Embryonic facial prominence (tissue), 1 donor: ENCODE measurements at regions not wholly inside any gene's neighbourhood (a gene's known extent, or its start where the extent isn't known, plus 50 kb on each side); places are given as distances from the start of the nearest gene placed in this dataset.

Source experiments
- DNase-seq: peaks from one replicate; pipeline ENCODE4 v3.0.0-alpha.2; 2016; ENCODE audit errors: extremely low spot score

DNA sequence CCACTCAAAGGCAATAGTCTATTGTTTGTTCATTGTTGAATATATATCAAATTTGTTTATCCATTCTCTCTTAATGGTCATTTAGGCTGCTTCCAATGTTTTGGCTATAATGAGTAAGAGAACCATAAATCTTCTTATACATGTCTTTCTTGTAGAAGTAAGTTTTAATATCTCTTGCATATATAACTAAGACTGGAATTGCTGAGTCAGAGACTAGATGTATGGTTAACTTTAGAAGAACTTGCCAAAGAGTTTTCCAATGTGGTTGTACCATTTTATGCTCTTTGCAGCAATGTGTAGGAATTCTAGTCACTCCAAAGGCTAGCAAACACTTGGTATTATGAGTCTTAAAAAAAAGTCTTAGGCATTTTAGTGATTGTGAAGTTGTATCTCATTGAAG is 610.0 kb upstream of the GCFC2 start:
- no peak for DNase-seq

DNA sequence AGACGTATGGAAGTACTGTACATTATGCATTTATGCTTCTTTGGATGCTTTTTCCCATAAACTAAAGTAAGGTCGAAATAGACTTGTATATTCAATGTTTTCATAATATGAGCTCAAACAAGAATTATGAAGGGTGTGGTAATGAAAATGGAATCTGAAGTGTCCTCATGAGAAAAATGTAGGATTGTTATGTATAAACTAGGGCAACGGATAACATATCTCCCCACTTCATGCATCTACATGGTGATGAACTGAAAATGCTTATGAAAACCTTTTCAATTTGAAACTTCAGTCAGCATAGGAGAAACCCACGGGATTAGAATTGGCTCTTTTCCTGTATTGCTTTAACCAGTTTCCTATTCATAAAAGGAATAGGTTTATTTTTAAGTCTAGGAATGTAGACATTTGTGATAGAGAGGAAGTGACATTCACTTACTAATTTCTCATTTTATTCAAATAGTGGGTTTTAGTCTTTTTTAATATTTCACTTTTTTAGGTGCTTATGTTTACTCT is 608.2 kb upstream of the GCFC2 start:
- DNase-seq, result no peak

GRCh38 chr2:76316691-76317090 is 606.0 kb upstream of the GCFC2 start:
- no peak for DNase-seq

DNA sequence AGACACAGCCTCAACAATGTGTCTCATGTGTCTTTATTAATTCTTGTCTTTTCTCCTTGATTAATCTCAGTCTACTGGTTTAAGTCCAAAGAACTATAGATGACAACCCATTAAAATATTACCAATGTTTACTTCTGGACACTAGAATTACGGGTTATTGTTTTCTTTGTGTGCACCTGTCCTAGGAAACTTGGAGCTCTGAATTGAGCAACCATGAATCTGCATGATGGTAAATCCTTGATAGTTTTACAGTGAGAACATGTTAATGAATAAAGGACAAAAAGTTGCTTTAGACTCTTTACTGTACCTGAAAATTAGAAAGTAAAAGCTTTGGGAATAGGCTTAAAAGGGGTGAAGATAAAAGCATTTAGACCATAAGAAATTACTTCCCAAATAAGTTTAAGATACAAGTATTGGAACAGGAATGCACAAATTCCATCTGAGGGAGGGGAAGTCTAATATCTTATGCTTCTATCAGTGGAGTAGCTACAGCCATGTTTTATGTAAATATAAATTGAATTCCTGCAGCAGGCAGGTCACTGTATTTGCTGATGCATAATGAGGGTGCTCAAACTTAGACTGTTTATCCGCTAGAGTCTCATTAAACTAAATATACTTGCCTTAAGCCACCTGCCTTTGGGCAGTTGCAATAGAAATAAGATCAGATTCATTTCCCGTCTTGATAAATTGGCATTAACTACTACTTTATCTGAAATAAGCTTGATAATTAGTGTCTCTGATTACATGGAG is 603.7 kb upstream of the GCFC2 start:
- DNase-seq, result no peak

DNA sequence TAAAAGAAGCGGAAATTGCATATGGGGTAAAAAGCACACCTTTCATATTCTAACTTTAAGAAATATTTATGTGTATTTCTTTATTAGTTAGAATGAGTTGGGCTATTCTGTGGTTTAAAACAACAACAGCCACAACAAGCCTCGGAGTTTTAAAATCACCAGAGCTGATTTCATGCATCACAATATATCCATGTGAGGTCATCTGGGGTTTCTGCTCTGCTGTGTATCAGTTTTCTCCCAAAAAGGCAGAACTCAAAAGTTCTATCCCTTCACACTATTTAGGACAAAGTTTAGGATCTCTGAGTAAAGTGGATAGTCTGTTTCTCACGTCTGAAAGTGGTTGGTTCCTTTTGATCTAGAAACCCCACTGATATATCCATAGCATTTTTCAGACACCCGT is 601.5 kb upstream of the GCFC2 start:
- DNase-seq, result no peak

- no peak for DNase-seq
Measured at GRCh38 chr2:76311728-76312127, 601.0 kb upstream of the GCFC2 start.

GRCh38 chr2:76310894-76311633 is 600.3 kb upstream of the GCFC2 start:
- peak; percentile 17 for DNase-seq

- no peak for DNase-seq
Measured at GRCh38 chr2:76307495-76307894, 596.8 kb upstream of the GCFC2 start.

DNA sequence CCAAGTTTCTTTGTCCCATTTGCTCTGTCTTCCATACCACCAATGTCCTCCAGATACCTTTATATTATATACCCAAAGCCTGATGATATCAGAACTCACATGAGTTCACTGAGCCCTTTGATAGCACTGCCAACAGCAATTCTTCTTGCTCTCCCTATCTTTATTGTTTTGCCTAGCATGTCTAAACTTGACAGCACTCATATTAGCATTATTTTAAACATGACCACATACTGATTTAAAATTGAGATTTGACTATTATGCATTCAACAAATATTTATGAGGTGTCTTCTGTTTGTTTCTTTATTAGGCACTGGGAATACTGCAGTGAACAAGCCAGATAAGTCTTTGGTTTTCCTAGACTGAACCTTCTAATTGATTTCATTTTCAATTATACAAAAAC is 587.3 kb upstream of the GCFC2 start:
- no peak for DNase-seq

DNA sequence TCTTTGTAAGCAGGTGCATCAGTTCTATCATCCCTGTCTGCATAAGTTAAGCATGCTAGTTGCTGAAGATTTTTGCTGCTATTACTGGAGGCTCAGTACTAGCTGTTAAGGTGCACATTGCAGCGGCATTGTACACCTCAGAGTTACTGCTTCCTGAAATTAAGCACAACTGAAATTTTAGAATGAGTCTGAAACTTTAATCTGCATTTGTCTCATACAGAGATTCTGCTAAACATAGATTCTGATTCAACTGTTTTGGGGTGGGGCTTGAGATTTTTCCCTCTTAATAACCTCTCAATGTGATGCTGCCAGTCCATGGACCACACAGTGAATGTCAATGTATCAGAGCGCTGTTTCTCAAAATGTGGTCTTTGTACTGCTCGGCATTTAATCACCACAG is 585.7 kb upstream of the GCFC2 start:
- DNase-seq, result no peak

DNA sequence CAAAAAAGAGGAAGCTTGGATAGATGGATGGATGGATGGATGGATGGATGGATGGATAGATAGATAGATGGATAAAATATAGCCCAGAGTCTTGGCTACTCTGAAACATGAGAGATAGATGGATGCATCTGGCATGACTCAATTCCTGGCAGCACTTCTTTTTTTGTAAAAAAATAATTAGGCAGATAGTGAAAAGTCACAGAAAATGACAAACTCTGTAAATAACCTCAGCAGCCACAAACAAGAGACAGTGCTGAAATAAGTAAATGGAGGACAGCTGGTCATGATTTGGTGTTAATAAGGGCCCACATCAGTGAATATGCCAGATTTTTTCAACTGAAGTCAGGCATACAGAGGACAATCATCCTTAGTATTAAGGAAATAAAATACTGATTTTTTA is 585.0 kb upstream of the GCFC2 start:
- DNase-seq, result no peak

DNA sequence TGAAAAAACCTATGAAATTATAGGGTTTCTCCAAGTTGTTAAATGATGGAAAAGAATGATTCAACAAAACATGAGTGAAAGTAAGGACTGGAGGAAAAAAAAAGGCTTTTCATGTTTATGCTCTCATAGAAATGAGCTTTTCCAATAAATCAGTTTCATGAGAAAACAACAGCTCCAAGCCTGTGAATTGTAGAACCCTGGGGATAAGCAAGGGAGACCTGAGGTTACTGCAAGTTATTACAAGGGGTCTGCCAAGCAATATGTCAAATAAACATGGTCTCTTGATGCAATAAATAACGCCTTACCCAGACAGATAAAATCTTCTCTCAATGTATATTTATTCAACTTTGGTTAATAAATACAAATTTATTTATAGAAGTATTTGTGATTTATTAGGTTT is 577.9 kb upstream of the GCFC2 start:
- DNase-seq, result no peak

DNA sequence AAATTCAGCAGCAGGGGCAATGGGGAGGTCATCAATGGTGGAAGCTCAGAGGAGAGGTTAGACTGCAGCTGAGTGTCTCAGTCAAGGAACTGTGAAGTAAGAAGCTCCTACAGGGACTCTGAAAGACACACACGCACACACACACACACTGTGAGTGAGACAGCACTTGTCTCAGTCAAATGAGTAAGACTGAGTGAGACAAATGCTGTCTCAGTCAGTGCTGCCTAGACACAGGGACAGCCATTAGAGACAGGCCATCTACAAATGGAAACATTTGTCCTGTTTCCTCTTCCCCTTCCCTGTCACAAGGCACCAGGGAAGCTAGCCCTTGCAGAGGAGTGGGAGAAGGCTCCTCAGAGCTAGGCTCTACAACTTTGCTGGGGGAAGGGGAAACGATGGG is 577.4 kb upstream of the GCFC2 start:
- DNase-seq, result no peak

DNA sequence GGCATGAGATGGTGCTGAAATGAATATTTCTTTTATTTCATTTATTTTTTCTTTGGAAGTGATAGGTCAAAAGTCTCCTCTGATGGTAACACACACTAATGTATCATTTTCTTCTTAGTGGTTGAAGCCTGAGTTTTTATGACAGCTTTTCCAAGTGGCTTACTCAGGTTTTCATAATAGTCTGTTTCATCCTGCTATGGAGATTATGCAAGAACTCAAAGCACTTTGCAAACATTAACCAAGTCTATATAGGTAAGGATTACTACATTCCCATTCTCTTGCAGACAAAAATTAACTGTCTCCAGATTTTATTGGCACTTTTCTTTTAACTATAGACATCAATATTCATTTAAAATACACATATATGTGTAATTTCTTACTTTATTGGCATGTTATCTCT is 572.6 kb upstream of the GCFC2 start:
- no peak for DNase-seq

DNA sequence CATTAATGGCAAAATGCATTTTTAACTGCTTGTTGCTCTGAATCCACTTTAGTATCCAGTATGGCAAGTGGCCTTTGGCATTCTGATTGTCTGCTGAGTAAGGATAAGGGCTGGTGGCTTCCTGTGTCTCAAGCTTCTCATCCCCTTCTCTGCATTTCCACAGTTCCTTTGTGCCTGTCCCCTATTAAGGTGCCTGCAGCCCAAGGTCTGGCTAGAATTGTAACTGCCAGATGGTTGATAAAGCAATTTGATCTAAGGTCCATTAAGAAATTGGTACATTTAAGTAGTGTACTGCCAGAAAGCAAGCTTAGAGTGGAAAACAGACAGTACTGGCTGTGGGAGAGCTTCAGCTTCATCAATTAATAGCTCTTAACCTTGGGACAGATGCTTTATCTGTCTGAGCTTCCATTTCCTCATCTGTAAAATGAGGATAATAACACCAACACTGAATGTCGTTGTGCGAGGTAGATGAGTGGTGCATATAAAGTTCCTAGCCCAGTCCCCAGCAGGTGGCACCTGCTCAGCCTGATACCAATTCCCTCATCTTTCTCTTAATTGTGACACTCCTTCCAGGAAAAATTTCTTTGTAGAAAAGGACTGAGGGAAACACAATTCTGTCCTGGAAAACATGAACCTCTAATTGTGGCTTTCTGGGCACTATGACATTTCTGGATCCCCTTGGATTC is 570.6 kb upstream of the GCFC2 start:
- no peak for DNase-seq

DNA sequence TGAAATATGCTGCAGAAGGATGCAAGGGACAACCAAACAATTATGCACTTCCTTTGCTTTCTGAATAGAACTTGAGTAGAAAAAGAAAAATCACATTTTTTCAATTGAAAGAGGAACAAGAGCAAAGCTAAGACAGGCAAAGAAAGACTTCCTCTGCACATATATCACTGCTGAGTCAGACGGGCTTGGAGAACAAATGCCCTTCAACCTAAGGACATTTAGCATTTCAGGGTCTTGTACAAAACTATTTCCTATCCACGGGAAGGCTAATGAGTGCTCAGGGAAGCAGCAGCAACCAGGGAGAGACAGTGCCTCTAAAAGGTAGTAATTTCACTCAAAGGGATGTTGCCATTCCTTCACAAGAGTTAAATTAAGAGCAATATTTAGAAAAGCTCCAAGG is 570.0 kb upstream of the GCFC2 start:
- no peak for DNase-seq

GRCh38 chr2:76279142-76279541 is 568.4 kb upstream of the GCFC2 start:
- DNase-seq, result no peak

- no peak for DNase-seq
Measured at GRCh38 chr2:76275788-76276187, 565.1 kb upstream of the GCFC2 start.

- no peak for DNase-seq
Measured at GRCh38 chr2:76274676-76275075, 564.0 kb upstream of the GCFC2 start.

DNA sequence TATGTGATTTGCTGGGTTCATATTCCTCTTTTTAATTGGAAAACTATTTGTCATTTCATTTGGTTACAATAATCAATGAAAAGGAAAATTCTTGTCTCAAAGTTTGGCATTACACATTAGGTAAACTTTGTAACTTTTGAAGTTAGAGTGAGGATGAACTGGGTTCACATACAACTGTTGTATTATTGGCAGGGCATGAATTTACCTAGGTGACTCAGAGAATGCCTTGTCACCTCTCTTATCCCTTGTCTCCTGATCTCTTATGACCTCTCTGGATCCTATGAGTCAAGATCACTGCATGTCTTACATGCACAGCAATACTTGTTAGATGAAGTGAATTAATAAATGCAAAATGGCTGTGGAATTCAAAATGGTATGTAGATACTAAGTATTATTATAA is 563.4 kb upstream of the GCFC2 start:
- DNase-seq, result no peak

DNA sequence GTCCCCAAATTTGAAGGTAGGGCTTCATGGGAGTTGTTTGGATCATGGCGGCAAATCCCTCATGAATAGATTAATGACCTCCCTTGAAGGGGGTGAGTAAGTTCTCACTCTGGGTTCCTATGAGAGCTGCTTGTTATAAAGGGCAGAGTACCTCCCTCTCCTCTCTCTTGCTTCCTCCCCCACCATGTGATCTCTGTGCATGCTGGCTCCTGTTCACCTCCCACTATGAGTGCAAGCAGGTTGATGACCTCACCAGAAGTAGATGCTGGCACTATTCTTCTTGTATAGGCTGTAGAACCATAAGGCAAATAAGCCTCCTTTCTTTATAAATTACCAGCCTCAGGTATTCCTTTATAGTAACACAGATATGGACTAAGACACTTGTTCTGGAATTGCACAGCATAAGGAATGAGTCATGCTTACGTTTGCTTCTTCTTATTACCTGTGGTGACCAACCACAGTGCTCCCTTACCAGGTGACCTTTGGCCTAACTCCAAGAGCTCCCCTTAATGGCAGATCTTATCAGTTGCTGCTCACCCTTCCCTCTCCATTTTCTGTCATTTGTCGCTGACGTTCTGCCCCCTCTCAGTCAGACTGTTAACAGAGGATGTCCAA is 559.5 kb upstream of the GCFC2 start:
- no peak for DNase-seq

DNA sequence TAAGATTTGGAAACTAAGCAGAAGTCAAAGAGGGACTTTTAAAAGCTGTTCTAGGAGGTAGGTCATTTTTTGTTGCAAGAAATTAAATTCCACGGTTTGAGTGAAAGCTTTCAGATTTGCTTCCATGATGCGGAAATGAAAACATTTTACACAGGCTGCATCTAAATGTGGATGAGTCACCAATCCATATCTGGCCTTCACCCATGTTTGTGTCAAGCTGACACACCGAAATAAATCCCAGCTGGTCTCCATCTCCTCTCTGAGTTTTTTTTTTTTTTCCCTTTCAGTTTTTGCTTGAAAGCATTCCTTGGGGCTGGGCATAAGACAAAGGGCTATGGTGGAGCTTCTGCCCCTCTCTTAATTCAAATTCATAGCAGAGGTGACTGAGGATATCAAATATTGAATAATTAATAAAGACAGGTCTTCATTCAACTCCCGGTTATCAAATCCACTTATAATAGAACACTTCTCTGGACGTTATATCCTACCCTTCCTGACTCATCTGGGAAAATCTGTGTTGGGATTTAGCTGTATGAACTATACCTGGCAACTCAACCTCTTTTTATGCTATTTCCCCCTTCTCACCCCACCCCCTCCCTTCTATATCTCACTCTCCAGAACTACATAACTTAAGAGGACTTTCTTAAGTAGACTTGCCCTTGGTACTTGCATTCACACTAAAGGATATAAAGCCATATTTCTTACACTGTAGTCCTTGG is 558.3 kb upstream of the GCFC2 start:
- no peak for DNase-seq
